ENCODE measurements at regions not wholly inside any gene's neighbourhood (a gene's known extent, or its start where the extent isn't known, plus 50 kb on each side); places are given as distances from the start of the nearest gene placed in this dataset.
A peak's percentile ranks its signal among the peaks of the same experiment; 100 is the strongest.

DNA sequence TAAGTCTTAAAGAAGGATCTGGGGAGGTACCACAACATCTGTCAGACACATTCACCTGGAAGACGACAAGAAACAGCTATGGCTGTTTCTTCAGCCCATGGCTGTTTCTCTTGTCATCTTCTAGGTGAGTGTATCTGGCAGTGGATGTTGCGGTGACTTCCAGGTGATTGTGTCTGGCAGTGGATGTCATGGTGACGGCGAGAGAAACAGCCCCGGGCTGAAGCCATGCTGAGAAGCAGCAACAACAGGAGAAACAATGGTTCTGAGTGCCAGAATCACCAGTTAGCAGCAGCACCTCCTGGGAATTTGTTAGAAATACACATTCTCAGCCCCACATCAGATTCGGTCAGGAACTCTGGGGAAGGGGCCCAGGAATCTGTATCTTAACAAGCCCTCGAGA is 68.6 kb upstream of the SYPL1 start:
- DNase-seq (no peak), ATAC-seq (no peak)
- no peaks in the 10 kb centered on the region for H3K36me3 ChIP-seq
- no peaks in the 10 kb centered on the region for H3K27me3 ChIP-seq
- TF ChIP-seq, protein P1, sequence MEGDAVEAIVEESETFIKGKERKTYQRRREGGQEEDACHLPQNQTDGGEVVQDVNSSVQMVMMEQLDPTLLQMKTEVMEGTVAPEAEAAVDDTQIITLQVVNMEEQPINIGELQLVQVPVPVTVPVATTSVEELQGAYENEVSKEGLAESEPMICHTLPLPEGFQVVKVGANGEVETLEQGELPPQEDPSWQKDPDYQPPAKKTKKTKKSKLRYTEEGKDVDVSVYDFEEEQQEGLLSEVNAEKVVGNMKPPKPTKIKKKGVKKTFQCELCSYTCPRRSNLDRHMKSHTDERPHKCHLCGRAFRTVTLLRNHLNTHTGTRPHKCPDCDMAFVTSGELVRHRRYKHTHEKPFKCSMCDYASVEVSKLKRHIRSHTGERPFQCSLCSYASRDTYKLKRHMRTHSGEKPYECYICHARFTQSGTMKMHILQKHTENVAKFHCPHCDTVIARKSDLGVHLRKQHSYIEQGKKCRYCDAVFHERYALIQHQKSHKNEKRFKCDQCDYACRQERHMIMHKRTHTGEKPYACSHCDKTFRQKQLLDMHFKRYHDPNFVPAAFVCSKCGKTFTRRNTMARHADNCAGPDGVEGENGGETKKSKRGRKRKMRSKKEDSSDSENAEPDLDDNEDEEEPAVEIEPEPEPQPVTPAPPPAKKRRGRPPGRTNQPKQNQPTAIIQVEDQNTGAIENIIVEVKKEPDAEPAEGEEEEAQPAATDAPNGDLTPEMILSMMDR (IDR thresholded peaks at IDR 0.05), result no peak
- no peak for TF ChIP-seq POLR2A (IDR thresholded peaks at IDR 0.05)
- intact Hi-C loops (cut with DNase I), result loop anchor here in 1 of 10 donors (5.0 kb wide), 1 partner anchor 37 kb away; no protein-coding TSS in a partner anchor
- WGBS, 4 donors, result 83 to 95% (median 92%) methylated on average over 7 of the region's 7 CpGs
- H3K4me3 ChIP-seq, result no peak overlapping the region
- H3K4me1 ChIP-seq, result peaks cover 4 to 35% (median 17%) of the 10 kb centered on the region in 12 donors
- no peak overlapping the region for H3K27ac ChIP-seq
- H3K9me3 ChIP-seq, result no peaks in the 10 kb centered on the region

DNA sequence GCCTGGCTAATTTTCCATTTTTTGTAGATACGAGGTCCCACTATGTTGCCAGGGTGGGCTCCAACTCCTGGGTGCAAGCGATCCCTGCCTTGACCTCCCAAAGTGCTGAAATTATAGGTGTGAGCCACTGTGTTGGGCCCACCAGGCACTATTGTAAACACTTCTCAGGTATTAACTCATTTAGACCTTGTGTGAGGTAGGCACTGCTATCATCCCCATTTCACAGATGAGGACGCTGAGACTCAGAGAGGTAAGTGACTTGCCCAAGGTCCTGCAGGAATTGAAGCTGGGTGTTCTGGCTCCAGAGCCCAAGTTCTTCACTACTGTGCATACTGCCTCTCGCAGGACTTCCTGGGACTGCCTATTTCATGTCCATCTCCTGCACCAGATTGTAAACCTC is 67.1 kb upstream of the SYPL1 start:
- 79 to 96% (median 95%) methylated on average over 4 of the region's 4 CpGs for WGBS, 4 donors
- H3K27me3 ChIP-seq, result peaks cover 0 to 4% (median 0%) of the 10 kb centered on the region in 9 donors
- intact Hi-C loops (cut with DNase I), result loop anchor here (2.0 to 10.0 kb wide), 9 partner anchors 38 to 568 kb away; partner anchors contain the start of genes NAMPT (in 3 of the 10) and CCDC71L (in 2 of the 10)
- no peaks in the 10 kb centered on the region for H3K9me3 ChIP-seq
- H3K4me3 ChIP-seq, result no peak overlapping the region
- no peak for TF ChIP-seq POLR2A (IDR thresholded peaks at IDR 0.05)
- H3K36me3 ChIP-seq, result no peaks in the 10 kb centered on the region
- H3K4me1 ChIP-seq, result peaks cover 4 to 35% (median 17%) of the 10 kb centered on the region in 12 donors
- ATAC-seq, result no peak
- no peak for DNase-seq
- H3K27ac ChIP-seq, result peak overlapping the region in 1 of 12 donors; percentile 4

DNA sequence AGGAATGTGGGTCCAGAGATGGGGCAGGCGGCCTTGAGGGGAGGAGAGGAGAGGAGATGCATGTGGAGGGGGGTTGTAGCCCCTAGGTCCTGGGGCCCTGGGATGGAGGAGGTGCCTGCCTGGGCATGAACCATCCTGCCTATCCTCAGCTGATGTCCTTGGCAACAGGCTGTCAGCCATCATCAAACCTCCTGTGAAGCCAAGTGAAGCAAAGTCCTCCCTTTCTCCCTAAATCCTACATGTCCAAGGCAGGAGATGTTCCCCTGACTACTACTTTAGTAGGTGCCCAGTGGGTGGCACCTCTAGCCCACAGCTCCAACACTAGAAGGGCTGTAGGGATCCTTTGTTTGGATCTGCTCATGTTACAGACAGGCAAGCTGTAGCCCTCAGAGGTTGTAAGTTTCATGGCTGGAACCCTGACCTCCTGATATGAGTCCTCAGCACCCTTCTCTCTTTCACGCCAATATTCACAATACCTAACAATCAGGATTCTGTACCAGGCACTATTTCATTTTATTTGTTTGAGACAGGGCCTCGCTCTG is 66.6 kb upstream of the SYPL1 start:
- WGBS, 4 donors, result 90 to 99% (median 96%) methylated on average over 3 of the region's 3 CpGs
- no peak for TF ChIP-seq POLR2A (IDR thresholded peaks at IDR 0.05)
- TF ChIP-seq, protein P1 (IDR thresholded peaks at IDR 0.05), result peak in 10 of 12 donors; percentile 18 to 43 (median 31)
- no peak overlapping the region for H3K4me3 ChIP-seq
- intact Hi-C loops (cut with DNase I), result loop anchor here (1.0 to 10.0 kb wide), 10 partner anchors 38 to 569 kb away; partner anchors contain the start of genes NAMPT (in 3 of the 10) and CCDC71L (in 2 of the 10)
- peaks cover 0 to 4% (median 0%) of the 10 kb centered on the region in 9 donors for H3K27me3 ChIP-seq
- H3K4me1 ChIP-seq, result peaks cover 4 to 35% (median 17%) of the 10 kb centered on the region in 12 donors
- H3K36me3 ChIP-seq, result no peaks in the 10 kb centered on the region
- H3K9me3 ChIP-seq, result no peaks in the 10 kb centered on the region
- H3K27ac ChIP-seq, result peak overlapping the region in 6 of 12 donors; percentile 4 to 56 (median 25)
- DNase-seq (peak in 2 of 5 donors; percentile 35 to 41), ATAC-seq (peak; percentile 69 to 77 (median 74))

DNA sequence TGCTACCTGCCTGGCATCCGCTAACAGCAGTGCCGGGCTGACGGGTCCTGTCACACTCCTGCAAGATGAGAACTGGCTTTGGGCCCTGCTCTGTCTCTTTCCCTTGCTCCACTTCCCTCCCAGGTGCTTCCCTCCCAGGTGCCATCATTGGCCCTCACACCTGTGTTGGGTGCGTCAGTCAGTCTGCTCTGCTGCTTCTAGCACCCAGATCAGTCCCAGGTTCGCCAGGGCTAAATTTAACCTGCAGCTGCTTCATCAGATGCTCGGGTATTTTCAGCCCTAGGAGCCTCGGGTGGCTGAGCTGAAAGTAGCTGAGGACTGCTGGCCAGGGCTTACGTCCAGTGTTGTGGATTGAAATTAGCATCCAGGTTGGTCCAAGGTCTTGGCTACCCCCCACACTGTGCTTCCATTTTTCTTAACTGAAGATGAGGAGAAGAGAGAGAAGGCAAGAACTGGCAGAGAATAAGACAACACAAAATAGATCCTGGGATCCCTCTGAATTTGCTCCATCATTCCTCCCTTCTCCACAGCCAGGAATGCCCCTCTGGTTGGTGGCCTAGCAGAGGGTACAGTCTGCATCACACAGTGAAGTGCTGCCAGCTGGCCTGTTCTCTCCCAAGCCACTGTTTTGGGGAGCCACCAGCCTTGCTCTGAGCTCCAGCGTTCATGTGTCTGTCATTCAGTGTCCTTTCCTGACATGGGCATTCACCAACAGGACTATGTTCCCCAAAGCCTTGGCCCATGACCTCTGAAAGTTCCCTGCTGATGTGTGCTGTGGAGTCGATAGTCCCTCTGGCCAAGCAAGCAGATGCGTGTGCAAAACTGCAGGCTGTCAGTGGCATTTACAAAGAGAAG is 65.9 kb upstream of the SYPL1 start:
- H3K27me3 ChIP-seq, result peaks cover 0 to 4% (median 0%) of the 10 kb centered on the region in 9 donors
- DNase-seq, result peak in 4 of 5 donors; percentile 15 to 63 (median 54)
- intact Hi-C loops (cut with DNase I), result loop anchor here (1.0 to 10.0 kb wide), 16 partner anchors 39 to 569 kb away; partner anchors contain the start of genes NAMPT (in 4 of the 10) and CCDC71L (in 3 of the 10)
- peak overlapping the region in 8 of 12 donors; percentile 17 to 72 (median 30) for H3K27ac ChIP-seq
- H3K36me3 ChIP-seq, result no peaks in the 10 kb centered on the region
- no peaks in the 10 kb centered on the region for H3K9me3 ChIP-seq
- no peak overlapping the region for H3K4me3 ChIP-seq
- no peak for TF ChIP-seq POLR2A (IDR thresholded peaks at IDR 0.05)
- TF ChIP-seq, protein P1 (IDR thresholded peaks at IDR 0.05), result no peak
- peaks cover 4 to 35% (median 17%) of the 10 kb centered on the region in 12 donors for H3K4me1 ChIP-seq
- 53 to 58% (median 56%) methylated on average over 10 to 11 of the region's 11 CpGs for WGBS, 4 donors
- peak; percentile 23 to 65 (median 60) for ATAC-seq
